Right ventricle myocardium inferior (tissue), 1 donor: ENCODE measurements at regions not wholly inside any gene's neighbourhood (a gene's known extent, or its start where the extent isn't known, plus 50 kb on each side); places are given as distances from the start of the nearest gene placed in this dataset.

Source experiments
- ATAC-seq: fragments of 200-7000 bp; cut with Tn5 transposase; one replicate; pipeline ENCODE4 v1.9.1; 2020; ENCODE audit warnings: mild to moderate bottlenecking, moderate library complexity
- DNase-seq: peaks from one replicate; pipeline ENCODE4 v3.0.0; 2021; ENCODE audit errors: missing footprints
- intact Hi-C: fragments of 100-400 bp; cut with DNase I; formaldehyde crosslinking; loops from one replicate; pipeline ENCODE4 v1.11.0; 2022
- donor health status: DM: no; HTN: yes; CAD: no; lungs with severe emphysema.

GRCh38 chr5:148937830-148938521 lies 111.6 kb downstream of the ADRB2 start:
- DNase-seq (no peak), ATAC-seq (no peak)
- intact Hi-C loops, result no loop called here

GRCh38 chr5:148938522-148938882 lies 112.1 kb downstream of the ADRB2 start:
- DNase-seq (no peak), ATAC-seq (no peak)
- intact Hi-C loops, result no loop called here

- no peak for ATAC-seq
- DNase-seq, result no peak
- intact Hi-C loops, result no loop called here
Measured at GRCh38 chr5:148939676-148940075, 113.3 kb downstream of the ADRB2 start.

- intact Hi-C loops, result no loop called here
- DNase-seq, result no peak
- ATAC-seq, result no peak
Measured at GRCh38 chr5:148941810-148942209, 115.4 kb downstream of the ADRB2 start.

GRCh38 chr5:148949841-148950470 lies 112.9 kb downstream of the SH3TC2 start:
- ATAC-seq, result peak; percentile 84
- intact Hi-C loops, result no loop called here
- no peak for DNase-seq

GRCh38 chr5:148950471-148950863 lies 112.4 kb downstream of the SH3TC2 start:
- intact Hi-C loops, result no loop called here
- ATAC-seq (peak; percentile 18), DNase-seq (no peak)

- DNase-seq (no peak), ATAC-seq (no peak)
- intact Hi-C loops, result no loop called here
Measured at GRCh38 chr5:148950892-148951291, 112.0 kb downstream of the SH3TC2 start.

- no peak for ATAC-seq
- no peak for DNase-seq
- intact Hi-C loops, result loop anchor here (2.0 kb wide), 1 partner anchor 125 kb away; the partner anchor contains the start of gene ADRB2
Measured at GRCh38 chr5:148951612-148952011, 111.2 kb downstream of the SH3TC2 start.

- intact Hi-C loops, result loop anchor here (2.0 kb wide), 1 partner anchor 125 kb away; the partner anchor contains the start of gene ADRB2
- DNase-seq, result no peak
- ATAC-seq, result no peak
Measured at GRCh38 chr5:148952097-148952867, 110.6 kb downstream of the SH3TC2 start.

- ATAC-seq (no peak), DNase-seq (no peak)
- intact Hi-C loops, result loop anchor here (2.0 kb wide), 1 partner anchor 127 kb away; the partner anchor contains the start of gene ADRB2
Measured at GRCh38 chr5:148953711-148954110, 109.2 kb downstream of the SH3TC2 start.
